H9 (cell line): ENCODE measurements at regions not wholly inside any gene's neighbourhood (a gene's known extent, or its start where the extent isn't known, plus 50 kb on each side); places are given as distances from the start of the nearest gene placed in this dataset.

Source experiments
- DNase-seq: peaks from one replicate; pipeline ENCODE4 v3.0.0-alpha.2; 2017
- H2AFZ ChIP-seq: one replicate; pipeline ENCODE4 v1.6.1; 2013; ENCODE audit warnings: mild to moderate bottlenecking, low read length, control low read depth, moderate library complexity
- H2AK5ac ChIP-seq: 2 replicates; pipeline ENCODE4 v1.6.1; 2013; ENCODE audit warnings: low read length, control low read depth, mixed read lengths; ENCODE audit not compliant: insufficient read length
- H2BK120ac ChIP-seq: one replicate; pipeline ENCODE4 v1.6.1; 2013; ENCODE audit warnings: low read depth, mild to moderate bottlenecking, low read length, control low read depth, inconsistent platforms; ENCODE audit not compliant: poor library complexity, severe bottlenecking
- H2BK12ac ChIP-seq: 2 replicates; pipeline ENCODE4 v1.6.1; 2013; ENCODE audit warnings: low read length, control low read depth, mixed read lengths, low read depth; ENCODE audit not compliant: insufficient read length
- H2BK15ac ChIP-seq: 2 replicates; pipeline ENCODE4 v1.6.1; 2013; ENCODE audit warnings: low read depth, low read length, control low read depth
- H2BK20ac ChIP-seq: one replicate; pipeline ENCODE4 v1.6.1; 2013; ENCODE audit warnings: low read depth, mild to moderate bottlenecking, low read length, control low read depth, inconsistent platforms; ENCODE audit not compliant: poor library complexity, severe bottlenecking
- H2BK5ac ChIP-seq: 2 replicates; pipeline ENCODE4 v1.6.1; 2013; ENCODE audit warnings: low read length, control low read depth, mixed read lengths; ENCODE audit not compliant: insufficient read length
- H3K14ac ChIP-seq: 2 replicates; pipeline ENCODE4 v1.6.1; 2013; ENCODE audit warnings: low read length, control low read depth; ENCODE audit not compliant: insufficient read depth
- H3K18ac ChIP-seq: 2 replicates; pipeline ENCODE4 v1.6.1; 2013; ENCODE audit warnings: low read depth, mild to moderate bottlenecking, mixed read lengths, low read length, control low read depth; ENCODE audit not compliant: insufficient read length
- H3K23ac ChIP-seq: 2 replicates; pipeline ENCODE4 v1.6.1; 2013; ENCODE audit warnings: low read length, control low read depth, mixed read lengths, low read depth; ENCODE audit not compliant: insufficient read length
- H3K23me2 ChIP-seq: 2 replicates; pipeline ENCODE4 v1.6.1; 2013; ENCODE audit warnings: low read depth, mild to moderate bottlenecking, mixed read lengths, low read length, control low read depth; ENCODE audit not compliant: insufficient read length, poor library complexity, severe bottlenecking
- H3K27ac ChIP-seq: 2 replicates; pipeline ENCODE4 v1.5.1; 2013; ENCODE audit warnings: low read length, control low read depth, mixed read lengths, low read depth; ENCODE audit not compliant: insufficient read length
- H3K27me3 ChIP-seq: 2 replicates; pipeline ENCODE4 v1.6.1; 2013; ENCODE audit warnings: low read length, control low read depth, inconsistent platforms; ENCODE audit not compliant: insufficient read depth
- H3K4ac ChIP-seq: 2 replicates; pipeline ENCODE4 v1.6.1; 2013; ENCODE audit warnings: low read depth, mild to moderate bottlenecking, control low read depth, inconsistent platforms, low read length, moderate library complexity
- H3K4me1 ChIP-seq: 2 replicates; pipeline ENCODE4 v1.6.1; 2013; ENCODE audit warnings: low read length, control low read depth, inconsistent platforms; ENCODE audit not compliant: insufficient read depth
- H3K4me2 ChIP-seq: 2 replicates; pipeline ENCODE4 v1.6.1; 2013; ENCODE audit warnings: low read length, control low read depth, mixed read lengths; ENCODE audit not compliant: insufficient read length, insufficient read depth
- H3K56ac ChIP-seq: 2 replicates; pipeline ENCODE4 v1.6.1; 2013; ENCODE audit warnings: low read depth, mild to moderate bottlenecking, mixed read lengths, low read length, control low read depth; ENCODE audit not compliant: insufficient read length
- H3K79me1 ChIP-seq: 2 replicates; pipeline ENCODE4 v1.6.1; 2013; ENCODE audit warnings: low read depth, mild to moderate bottlenecking, moderate library complexity, low read length, control low read depth, inconsistent platforms; ENCODE audit not compliant: insufficient read depth, poor library complexity, severe bottlenecking
- H3K79me2 ChIP-seq: 2 replicates; pipeline ENCODE4 v1.6.1; 2013; ENCODE audit warnings: low read length, control low read depth, inconsistent platforms; ENCODE audit not compliant: insufficient read depth
- H3K9ac ChIP-seq: 2 replicates; pipeline ENCODE4 v1.6.1; 2013; ENCODE audit warnings: low read length, control low read depth, mixed read lengths; ENCODE audit not compliant: insufficient read length; ENCODE audit errors: extremely low read depth
- H3K9me3 ChIP-seq: one replicate; pipeline ENCODE4 v1.6.1; 2013; ENCODE audit warnings: low read depth, low read length, inconsistent platforms; ENCODE audit not compliant: control insufficient read depth
- H3T11ph ChIP-seq: one replicate; pipeline ENCODE4 v1.6.1; 2013; ENCODE audit warnings: mild to moderate bottlenecking, low read length, control low read depth, inconsistent platforms
- H4K20me1 ChIP-seq: one replicate; pipeline ENCODE4 v1.6.1; 2013; ENCODE audit not compliant: control insufficient read depth, insufficient read length, insufficient read depth
- H4K5ac ChIP-seq: 2 replicates; pipeline ENCODE4 v1.6.1; 2013; ENCODE audit warnings: low read depth, mild to moderate bottlenecking, mixed read lengths, low read length, control low read depth; ENCODE audit not compliant: insufficient read length
- H4K8ac ChIP-seq: replicated peaks from 2 replicates; pipeline ENCODE4 v1.6.1; 2013; ENCODE audit warnings: low read length, control low read depth, mixed read lengths, low read depth; ENCODE audit not compliant: insufficient read length
- H4K91ac ChIP-seq: 2 replicates; pipeline ENCODE4 v1.6.1; 2013; ENCODE audit warnings: low read depth, mild to moderate bottlenecking, moderate library complexity, mixed read lengths, low read length, control low read depth; ENCODE audit not compliant: insufficient read length
- H3K27ac Mint-ChIP-seq, 3 experiments: 2 replicates in 2 of 3; 3 replicates in 1 of 3; pipeline ENCODE4 v1.8.0; 2020 to 2021; ENCODE audit warnings: mixed read lengths in 3 of 3, mild to moderate bottlenecking in 1 of 3, moderate library complexity in 1 of 3
- H3K27me3 Mint-ChIP-seq: 2 replicates; pipeline ENCODE4 v1.8.0; 2021; ENCODE audit warnings: low read depth, mild to moderate bottlenecking, moderate library complexity, mixed read lengths
- H3K36me3 Mint-ChIP-seq, 3 experiments: 2 replicates in 2 of 3; 3 replicates in 1 of 3; pipeline ENCODE4 v1.8.0; 2020 to 2021; ENCODE audit warnings: low read depth in 3 of 3, mixed read lengths in 3 of 3; ENCODE audit not compliant: insufficient read depth in 1 of 3
- H3K4me1 Mint-ChIP-seq, 2 experiments: 2 replicates each; pipeline ENCODE4 v1.8.0; 2020; ENCODE audit warnings: mixed read lengths in 2 of 2
- H3K4me3 Mint-ChIP-seq, 2 experiments: 2 replicates in 1 of 2; 3 replicates in 1 of 2; pipeline ENCODE4 v1.8.0; 2020 to 2021; ENCODE audit warnings: mild to moderate bottlenecking in 2 of 2, mixed read lengths in 2 of 2, moderate library complexity in 1 of 2
- H3K9me3 Mint-ChIP-seq, 2 experiments: 2 replicates in 1 of 2; 3 replicates in 1 of 2; pipeline ENCODE4 v1.8.0; 2020; ENCODE audit warnings: mild to moderate bottlenecking in 2 of 2, mixed read lengths in 2 of 2, moderate library complexity in 1 of 2
- whole genome bisulfite sequencing: extraction: QIAGEN DNeasy Blood & Tissue Kit; methylation state at CpG from one replicate; pipeline ENCODE4 v1.1.7; 2013; ENCODE audit warnings: missing lambda C conversion rate, low lambda C conversion rate, mixed read lengths; ENCODE audit not compliant: insufficient read length; ENCODE audit errors: extremely low coverage; 5-methylcytosine and 5-hydroxymethylcytosine counted together
- TF ChIP-seq, protein P1 (sequence below): fragments of 200-600 bp; sonication (generic); conservative IDR thresholded peaks from 3 replicates; pipeline ENCODE4 v1.8.0; 2021; ENCODE audit warnings: antibody characterized with exemption, mild to moderate bottlenecking

DNA sequence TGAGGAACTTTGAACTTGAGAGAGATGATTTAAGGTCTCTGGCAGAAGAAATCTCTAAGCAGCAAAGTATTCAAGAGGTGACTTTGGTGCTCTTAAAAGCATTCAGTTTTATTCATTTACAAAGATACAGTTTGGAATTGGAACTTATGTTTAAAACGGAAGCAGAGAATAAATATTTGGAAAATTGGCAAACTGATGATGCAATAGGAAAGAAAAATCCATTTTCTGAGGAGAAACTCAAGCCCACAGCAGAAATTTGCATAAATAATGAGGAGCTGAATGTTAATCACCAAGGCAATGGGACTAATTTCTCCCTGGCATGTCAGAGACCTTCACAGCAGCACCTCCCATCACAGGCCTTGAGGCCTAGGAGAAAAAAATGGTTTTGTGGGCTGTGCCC lies 1022.5 kb upstream of the CHAC2 start:
- H3K27ac ChIP-seq = no peak overlapping the region
- H2BK120ac ChIP-seq = no peak overlapping the region
- TF ChIP-seq, protein P1, sequence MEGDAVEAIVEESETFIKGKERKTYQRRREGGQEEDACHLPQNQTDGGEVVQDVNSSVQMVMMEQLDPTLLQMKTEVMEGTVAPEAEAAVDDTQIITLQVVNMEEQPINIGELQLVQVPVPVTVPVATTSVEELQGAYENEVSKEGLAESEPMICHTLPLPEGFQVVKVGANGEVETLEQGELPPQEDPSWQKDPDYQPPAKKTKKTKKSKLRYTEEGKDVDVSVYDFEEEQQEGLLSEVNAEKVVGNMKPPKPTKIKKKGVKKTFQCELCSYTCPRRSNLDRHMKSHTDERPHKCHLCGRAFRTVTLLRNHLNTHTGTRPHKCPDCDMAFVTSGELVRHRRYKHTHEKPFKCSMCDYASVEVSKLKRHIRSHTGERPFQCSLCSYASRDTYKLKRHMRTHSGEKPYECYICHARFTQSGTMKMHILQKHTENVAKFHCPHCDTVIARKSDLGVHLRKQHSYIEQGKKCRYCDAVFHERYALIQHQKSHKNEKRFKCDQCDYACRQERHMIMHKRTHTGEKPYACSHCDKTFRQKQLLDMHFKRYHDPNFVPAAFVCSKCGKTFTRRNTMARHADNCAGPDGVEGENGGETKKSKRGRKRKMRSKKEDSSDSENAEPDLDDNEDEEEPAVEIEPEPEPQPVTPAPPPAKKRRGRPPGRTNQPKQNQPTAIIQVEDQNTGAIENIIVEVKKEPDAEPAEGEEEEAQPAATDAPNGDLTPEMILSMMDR = no peak
- H3K4me1 Mint-ChIP-seq = no peaks in the 10 kb centered on the region
- no peaks in the 10 kb centered on the region for H3K23me2 ChIP-seq
- H3K36me3 Mint-ChIP-seq = peaks cover 3 to 23% (median 12%) of the 10 kb centered on the region in 3 experiments; a peak in 6 of 7 replicates
- H3K79me1 ChIP-seq = no peaks in the 10 kb centered on the region
- H3K27me3 Mint-ChIP-seq = no peaks in the 10 kb centered on the region
- DNase-seq = no peak
- WGBS = no CpG with 5 or more reads among the region's 1 CpG
- no peaks in the 10 kb centered on the region for H3K4me1 ChIP-seq
- no peaks in the 10 kb centered on the region for H3K79me2 ChIP-seq
- no peak overlapping the region for H2BK12ac ChIP-seq
- no peak overlapping the region for H3K14ac ChIP-seq
- no peak overlapping the region for H3K18ac ChIP-seq
- peaks cover 7% of the 10 kb centered on the region for H3K9me3 ChIP-seq
- no peak overlapping the region for H4K91ac ChIP-seq
- H3K27me3 ChIP-seq = no peaks in the 10 kb centered on the region
- H3K9ac ChIP-seq = no peak overlapping the region
- no peak overlapping the region for H3K4ac ChIP-seq
- no peak overlapping the region for H2BK20ac ChIP-seq
- no peaks in the 10 kb centered on the region for H4K20me1 ChIP-seq
- H2BK15ac ChIP-seq = no peak overlapping the region
- no peak overlapping the region for H4K8ac ChIP-seq
- H3K9me3 Mint-ChIP-seq = peaks cover 22 to 27% of the 10 kb centered on the region in 2 experiments
- H3T11ph ChIP-seq = no peak overlapping the region
- H3K27ac Mint-ChIP-seq = no peak overlapping the region
- H2AK5ac ChIP-seq = no peak overlapping the region
- H2BK5ac ChIP-seq = no peak overlapping the region
- H4K5ac ChIP-seq = no peak overlapping the region
- no peak overlapping the region for H2AFZ ChIP-seq
- no peak overlapping the region for H3K23ac ChIP-seq
- H3K56ac ChIP-seq = no peak overlapping the region
- no peak overlapping the region for H3K4me3 Mint-ChIP-seq
- H3K4me2 ChIP-seq = no peak overlapping the region
